ENCODE measurements at regions not wholly inside any gene's neighbourhood (a gene's known extent, or its start where the extent isn't known, plus 50 kb on each side); places are given as distances from the start of the nearest gene placed in this dataset.

GRCh38 chr13:34246511-34246910, 428.6 kb downstream of the RFC3 start:
- DNase-seq (ENCODE audit: low read depth) = no peak

- no peak for DNase-seq (ENCODE audit: low read depth)
Observed at GRCh38 chr13:34247596-34247995, 429.6 kb downstream of the RFC3 start.

GRCh38 chr13:34249546-34250039, 431.6 kb downstream of the RFC3 start:
- no peak for DNase-seq (ENCODE audit: low read depth)

GRCh38 chr13:34250151-34250670, 432.3 kb downstream of the RFC3 start:
- DNase-seq (ENCODE audit: low read depth) = no peak

GRCh38 chr13:34254366-34254765, 436.4 kb downstream of the RFC3 start:
- no peak for DNase-seq (ENCODE audit: low read depth)

- no peak for DNase-seq (ENCODE audit: low read depth)
Observed at GRCh38 chr13:34255711-34256110, 437.8 kb downstream of the RFC3 start.

- no peak for DNase-seq (ENCODE audit: low read depth)
Observed at GRCh38 chr13:34256236-34256635, 438.3 kb downstream of the RFC3 start.

- DNase-seq (ENCODE audit: low read depth) = no peak
Observed at GRCh38 chr13:34257966-34258365, 440.0 kb downstream of the RFC3 start.

GRCh38 chr13:34258646-34259386, 440.9 kb downstream of the RFC3 start:
- DNase-seq (ENCODE audit: low read depth) = no peak

GRCh38 chr13:34263681-34264080, 445.7 kb downstream of the RFC3 start:
- DNase-seq (ENCODE audit: low read depth) = no peak

GRCh38 chr13:34265046-34265679, 447.2 kb downstream of the RFC3 start:
- no peak for DNase-seq (ENCODE audit: low read depth)

GRCh38 chr13:34276764-34277163, 458.8 kb downstream of the RFC3 start:
- no peak for DNase-seq (ENCODE audit: low read depth)

- no peak for DNase-seq (ENCODE audit: low read depth)
Observed at GRCh38 chr13:34277936-34278335, 460.0 kb downstream of the RFC3 start.

GRCh38 chr13:34278780-34279179, 460.8 kb downstream of the RFC3 start:
- no peak for DNase-seq (ENCODE audit: low read depth)

- no peak for DNase-seq (ENCODE audit: low read depth)
Observed at GRCh38 chr13:34290661-34291060, 472.7 kb downstream of the RFC3 start.

GRCh38 chr13:34294483-34295129, 476.7 kb downstream of the RFC3 start:
- no peak for DNase-seq (ENCODE audit: low read depth)

- DNase-seq (ENCODE audit: low read depth) = no peak
Observed at GRCh38 chr13:34300559-34300958, 482.6 kb downstream of the RFC3 start.

GRCh38 chr13:34302596-34302995, 484.6 kb downstream of the RFC3 start:
- DNase-seq (ENCODE audit: low read depth) = no peak

- DNase-seq (ENCODE audit: low read depth) = no peak
Observed at GRCh38 chr13:34303346-34303745, 485.4 kb downstream of the RFC3 start.

GRCh38 chr13:34307607-34308006, 489.7 kb downstream of the RFC3 start:
- no peak for DNase-seq (ENCODE audit: low read depth)

- no peak for DNase-seq (ENCODE audit: low read depth)
Observed at GRCh38 chr13:34308725-34309124, 490.8 kb downstream of the RFC3 start.

GRCh38 chr13:34310539-34310938, 492.6 kb downstream of the RFC3 start:
- DNase-seq (ENCODE audit: low read depth) = no peak

GRCh38 chr13:34311251-34311650, 493.3 kb downstream of the RFC3 start:
- no peak for DNase-seq (ENCODE audit: low read depth)

All from T-helper 22 cell (primary cell).